OCI-LY7 (cell line): ENCODE measurements at regions not wholly inside any gene's neighbourhood (a gene's known extent, or its start where the extent isn't known, plus 50 kb on each side); places are given as distances from the start of the nearest gene placed in this dataset.

Experiments
- BruUV-seq: library from RNA; stranded (reverse); fragments of 400-500 nt; replicated peaks from 2 replicates; lab custom pipeline; 2021; lab: Mats Ljungman, UMichigan
- CTCF ChIA-PET: fragments of 300-600 bp; sonication (Branson Sonifier 250); formaldehyde crosslinking; loops from one replicate; lab custom pipeline; 2022; ENCODE audit warnings: antibody characterized with exemption; ENCODE audit not compliant: unreplicated experiment; lab: Charles Lee
- POLR2A ChIA-PET: fragments of 300-600 bp; sonication (Branson Sonifier 250); formaldehyde crosslinking; loops from one replicate; lab custom pipeline; 2022; ENCODE audit warnings: antibody characterized with exemption; lab: Charles Lee
- DNase-seq: peaks from one replicate; pipeline ENCODE4 v3.0.0-alpha.2; 2015; ENCODE audit warnings: low spot score
- H2AFZ ChIP-seq: fragments of 200-600 bp; sonication (generic), shearing (Covaris generic); 2 replicates; pipeline ENCODE4 v1.6.1; 2014; ENCODE audit warnings: mild to moderate bottlenecking, antibody characterized with exemption, low read length, moderate library complexity
- H3K27ac ChIP-seq: fragments of 200-600 bp; sonication (generic); 2 replicates; pipeline ENCODE4 v1.5.1; 2014; ENCODE audit warnings: mixed run types, low read depth, mild to moderate bottlenecking, moderate library complexity, low read length, inconsistent platforms; ENCODE audit not compliant: poor library complexity, severe bottlenecking
- H3K36me3 ChIP-seq: fragments of 200-600 bp; sonication (generic); 2 replicates; pipeline ENCODE4 v1.6.1; 2014; ENCODE audit warnings: mild to moderate bottlenecking, antibody characterized with exemption, low read length, moderate library complexity, mixed read lengths; ENCODE audit not compliant: insufficient read depth
- H3K4me1 ChIP-seq: fragments of 200-600 bp; sonication (generic); 2 replicates; pipeline ENCODE4 v1.5.1; 2014; ENCODE audit warnings: mild to moderate bottlenecking, low read length; ENCODE audit not compliant: insufficient read depth, poor library complexity, severe bottlenecking
- H3K4me2 ChIP-seq: fragments of 200-600 bp; sonication (generic); 2 replicates; pipeline ENCODE4 v1.6.1; 2014; ENCODE audit warnings: mild to moderate bottlenecking, low read length
- H3K4me3 ChIP-seq: fragments of 200-600 bp; sonication (generic); 2 replicates; pipeline ENCODE4 v1.5.1; 2014; ENCODE audit warnings: mild to moderate bottlenecking, low read depth, low read length; ENCODE audit not compliant: poor library complexity, severe bottlenecking
- H3K79me2 ChIP-seq: fragments of 200-600 bp; sonication (generic); 2 replicates; pipeline ENCODE4 v1.6.1; 2016; ENCODE audit warnings: low read depth, mild to moderate bottlenecking, low read length, moderate library complexity, mixed read lengths; ENCODE audit not compliant: insufficient read depth
- H3K9me2 ChIP-seq: fragments of 200-600 bp; sonication (generic); 2 replicates; pipeline ENCODE4 v1.6.1; 2016; ENCODE audit warnings: mild to moderate bottlenecking, low read length, mixed read lengths; ENCODE audit not compliant: insufficient read depth
- H3K9me3 ChIP-seq: fragments of 200-600 bp; sonication (generic); 2 replicates; pipeline ENCODE4 v1.6.1; 2014; ENCODE audit warnings: mild to moderate bottlenecking, mixed run types, low read length, mixed read lengths
- H4K20me1 ChIP-seq: fragments of 200-600 bp; sonication (generic); 2 replicates; pipeline ENCODE4 v1.6.1; 2014; ENCODE audit warnings: mild to moderate bottlenecking, antibody characterized with exemption, low read length, moderate library complexity, mixed read lengths; ENCODE audit not compliant: insufficient read depth
- CTCF ChIP-seq: fragments of 200-600 bp; sonication (generic); conservative IDR thresholded peaks from 2 replicates; pipeline ENCODE4 v1.5.1; 2014; ENCODE audit warnings: mild to moderate bottlenecking, antibody characterized with exemption, low read length, moderate library complexity, mixed read lengths
- EZH2phosphoT487 ChIP-seq: fragments of 200-600 bp; sonication (generic); IDR thresholded peaks from 2 replicates; pipeline ENCODE4 v1.6.1; 2018; ENCODE audit warnings: low read depth, borderline replicate concordance, mild to moderate bottlenecking, mixed run types, antibody characterized with exemption, low read length, moderate library complexity, mixed read lengths
- intact Hi-C: fragments of 100-400 bp; cut with micrococcal nuclease; formaldehyde crosslinking; loops from one replicate; pipeline ENCODE4 v1.10.0; 2022; ENCODE audit not compliant: unreplicated experiment

DNA sequence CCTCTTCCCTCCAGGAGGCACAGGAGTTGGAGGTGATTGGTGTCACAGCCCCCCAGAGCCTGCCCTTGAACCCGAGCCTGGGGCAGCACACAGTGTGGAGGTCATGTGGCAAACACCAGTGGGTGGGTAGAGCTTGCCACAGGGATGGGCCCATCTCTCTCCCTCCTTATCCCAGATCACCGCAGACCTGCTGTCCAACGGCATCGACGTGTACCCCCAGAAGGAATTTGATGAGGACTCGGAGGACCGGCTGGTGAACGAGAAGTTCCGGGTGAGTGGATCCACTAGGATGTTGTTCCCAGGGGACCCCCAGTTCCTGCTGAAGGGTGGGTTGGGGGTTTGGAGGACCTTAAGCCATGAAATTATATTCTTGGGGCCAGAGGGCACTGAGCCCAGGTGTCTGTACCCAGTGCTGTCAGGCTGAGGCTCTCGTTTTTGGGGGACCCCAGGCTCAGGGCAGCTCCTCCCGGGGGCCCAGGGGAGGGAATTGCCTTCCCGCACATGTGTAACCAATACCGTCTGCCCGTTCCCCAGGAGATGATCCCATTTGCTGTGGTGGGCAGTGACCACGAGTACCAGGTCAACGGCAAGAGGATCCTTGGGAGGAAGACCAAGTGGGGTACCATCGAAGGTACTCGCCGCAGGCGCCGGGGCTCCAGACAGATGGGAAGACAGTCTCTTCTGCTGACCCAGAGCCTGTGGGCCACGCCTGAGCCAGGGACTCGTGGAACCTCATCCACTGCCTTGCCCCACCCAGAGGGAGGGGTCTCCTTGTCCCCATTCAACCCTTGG is 351.9 kb downstream of the SEC14L1 start:
- no TSS peak for BruUV-seq
- H3K9me3 ChIP-seq, result no peaks in the 10 kb centered on the region
- no peaks in the 10 kb centered on the region for H3K9me2 ChIP-seq
- peaks cover 53% of the 10 kb centered on the region for H3K4me1 ChIP-seq
- H3K79me2 ChIP-seq, result no peaks in the 10 kb centered on the region
- H3K27ac ChIP-seq, result peak overlapping the region; percentile 72
- ChIA-PET CTCF (interaction anchor here (1.3 kb wide), 1 partner anchor 63 kb away, joined by 6 read pairs; no protein-coding TSS in a partner anchor), POLR2A (interaction anchor here (1.0 kb wide), 2 partner anchors 62 to 92 kb away, joined by 3 read pairs; no protein-coding TSS in a partner anchor)
- peak overlapping the region; percentile 63 for H3K4me2 ChIP-seq
- intact Hi-C loops, result loop anchor here (5.0 kb wide), 1 partner anchor 210 kb away; no protein-coding TSS in a partner anchor
- peak overlapping the region; percentile 37 for H3K4me3 ChIP-seq
- no peak for DNase-seq
- TF ChIP-seq CTCF, result no peak
- H4K20me1 ChIP-seq, result no peaks in the 10 kb centered on the region
- no peak overlapping the region for H2AFZ ChIP-seq
- peaks cover 100% of the 10 kb centered on the region for H3K36me3 ChIP-seq

DNA sequence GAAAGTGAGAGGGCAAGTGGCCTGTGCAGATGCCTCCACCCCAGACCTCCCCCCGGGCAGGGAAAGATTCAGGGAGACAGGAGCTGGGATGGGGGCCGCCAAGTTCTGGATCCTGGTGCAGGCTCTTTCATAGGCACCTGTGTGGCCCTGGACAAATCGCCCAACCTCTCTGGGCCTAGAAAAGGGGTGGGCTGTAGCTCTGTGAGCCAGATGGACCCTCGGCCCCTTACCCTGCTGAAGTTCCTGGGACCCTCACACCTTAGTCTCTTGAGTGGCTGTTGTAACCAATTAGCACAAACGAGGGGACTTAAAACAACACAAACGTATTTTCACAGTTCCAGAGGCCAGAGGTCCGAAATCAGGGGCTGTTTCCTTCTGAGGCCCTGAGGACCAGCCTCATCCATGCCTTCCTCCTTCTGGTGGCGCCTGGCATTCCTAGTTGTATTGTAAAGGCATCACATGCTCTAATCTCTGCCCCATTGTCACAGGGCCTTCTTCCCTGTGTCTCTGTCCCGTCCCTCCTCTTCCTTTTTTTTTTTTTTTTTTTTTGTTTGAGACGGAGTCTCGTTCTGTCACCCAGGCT is 352.6 kb downstream of the SEC14L1 start:
- CTCF ChIA-PET, result interaction anchor here (1.3 kb wide), 1 partner anchor 64 kb away, joined by 6 read pairs; no protein-coding TSS in a partner anchor
- no TSS peak for BruUV-seq
- Histone ChIP-seq H3K4me3 (no peak overlapping the region), H3K4me1 (peaks cover 53% of the 10 kb centered on the region), H3K9me2 (no peaks in the 10 kb centered on the region), H2AFZ (no peak overlapping the region), H3K36me3 (peaks cover 99% of the 10 kb centered on the region), H3K9me3 (no peaks in the 10 kb centered on the region), H4K20me1 (no peaks in the 10 kb centered on the region), H3K27ac (peak overlapping the region; percentile 72), H3K4me2 (no peak overlapping the region; the same call in 1 of the 2 replicates), H3K79me2 (no peaks in the 10 kb centered on the region)
- POLR2A ChIA-PET, result interaction anchor here (0.6 kb wide), 1 partner anchor 194 kb away, joined by 3 read pairs; no protein-coding TSS in a partner anchor
- TF ChIP-seq EZH2phosphoT487, result no peak
- no peak for TF ChIP-seq CTCF
- DNase-seq, result no peak
- intact Hi-C loops, result loop anchor here (5.0 kb wide), 1 partner anchor 211 kb away; no protein-coding TSS in a partner anchor
